ENCODE measurements at regions not wholly inside any gene's neighbourhood (a gene's known extent, or its start where the extent isn't known, plus 50 kb on each side); places are given as distances from the start of the nearest gene placed in this dataset.

GRCh38 chr3:13266005-13266404 lies 154.1 kb downstream of the NUP210 start:
- DNase-seq (ENCODE audit: low read depth): no peak

DNA sequence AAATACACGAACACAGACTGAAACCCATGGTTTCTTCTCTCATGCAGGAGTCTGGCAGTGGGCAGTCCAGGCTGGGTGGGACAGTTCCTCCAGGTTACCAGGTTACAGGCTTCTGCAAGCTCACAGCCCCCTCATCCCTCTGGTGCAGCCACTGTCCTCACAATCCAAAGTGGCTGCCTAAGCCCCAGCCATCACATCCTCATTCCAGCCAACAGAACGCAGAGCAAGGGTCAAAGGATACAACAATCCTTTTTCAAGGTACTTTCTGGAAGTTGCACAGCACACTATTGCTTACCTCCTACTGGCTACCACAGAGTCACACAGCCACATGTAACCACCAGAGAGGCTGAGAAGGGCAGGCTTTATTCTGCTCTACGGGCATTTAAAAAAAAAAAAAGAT lies 154.6 kb downstream of the NUP210 start:
- no peak for DNase-seq (ENCODE audit: low read depth)

DNA sequence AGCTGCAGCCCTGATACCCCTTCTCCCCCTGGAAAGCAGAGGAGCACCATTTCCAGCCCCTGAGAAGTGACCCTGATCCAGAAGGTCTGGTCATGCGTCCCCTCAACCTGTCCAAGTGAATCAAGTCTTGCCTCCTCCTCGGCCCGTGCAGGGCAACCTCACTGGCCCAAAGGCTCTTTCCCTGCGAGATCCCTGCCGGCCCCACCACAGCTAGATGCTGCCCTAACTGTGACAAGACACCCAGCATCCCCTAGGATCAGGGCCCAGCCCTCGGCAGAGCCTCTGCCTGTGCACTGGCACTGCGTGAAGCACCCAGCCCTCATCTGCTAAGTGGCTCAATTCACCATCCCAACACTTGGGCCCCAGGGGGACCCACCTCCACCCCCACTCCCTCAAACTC lies 155.1 kb downstream of the NUP210 start:
- DNase-seq (ENCODE audit: low read depth): no peak

DNA sequence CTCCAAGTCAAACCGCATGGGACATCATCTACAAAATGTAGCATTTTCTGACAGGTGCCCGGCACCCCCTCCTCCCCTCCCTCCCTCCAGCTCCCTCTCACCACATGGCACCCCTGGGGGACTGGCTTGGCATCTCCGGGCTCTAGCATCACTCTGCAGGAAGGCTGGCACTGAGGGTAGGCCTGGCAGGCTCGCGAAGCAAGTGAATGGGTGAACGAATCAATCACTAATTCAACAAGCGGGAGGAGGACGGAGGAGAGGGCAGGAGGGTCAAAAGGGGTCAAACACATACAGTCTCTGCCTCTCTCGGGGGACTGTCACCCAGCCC lies 155.7 kb downstream of the NUP210 start:
- DNase-seq (ENCODE audit: low read depth): no peak

GRCh38 chr3:13263770-13264467 lies 156.2 kb downstream of the NUP210 start:
- no peak for DNase-seq (ENCODE audit: low read depth)

DNA sequence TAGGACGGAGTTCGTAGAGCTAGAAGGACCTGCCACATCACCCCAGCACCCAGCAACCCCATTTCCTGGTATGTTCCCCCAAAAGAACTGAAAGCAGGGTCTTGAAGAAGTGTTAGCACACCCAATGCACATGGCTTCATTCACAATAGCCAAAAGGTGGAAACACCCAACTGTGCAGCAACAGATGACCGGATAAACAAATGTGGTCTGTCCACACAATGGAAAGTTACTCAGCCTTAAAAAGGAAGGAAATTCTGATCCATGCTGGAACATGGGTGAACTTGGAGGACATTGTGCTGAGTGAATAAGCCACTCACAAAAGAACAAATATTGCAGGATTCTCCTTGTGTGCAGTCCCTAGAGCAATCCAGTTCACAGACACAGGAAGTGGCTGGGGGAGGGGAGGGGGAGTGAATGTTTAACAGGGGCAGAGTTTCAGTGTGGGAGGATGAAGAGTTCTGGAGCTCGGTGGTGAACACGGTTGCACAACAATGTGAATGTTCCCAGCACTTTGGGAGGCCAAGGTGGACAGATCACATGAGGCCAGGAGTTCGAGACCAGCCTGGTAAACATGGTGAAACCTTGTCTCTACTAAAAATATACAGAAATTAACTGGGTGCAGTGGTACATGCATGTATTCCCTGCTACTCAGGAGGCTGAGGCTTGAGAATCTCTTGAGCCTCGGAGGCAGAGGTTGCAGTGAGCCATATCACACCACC lies 157.5 kb downstream of the NUP210 start:
- DNase-seq (ENCODE audit: low read depth): peak; percentile 51

DNA sequence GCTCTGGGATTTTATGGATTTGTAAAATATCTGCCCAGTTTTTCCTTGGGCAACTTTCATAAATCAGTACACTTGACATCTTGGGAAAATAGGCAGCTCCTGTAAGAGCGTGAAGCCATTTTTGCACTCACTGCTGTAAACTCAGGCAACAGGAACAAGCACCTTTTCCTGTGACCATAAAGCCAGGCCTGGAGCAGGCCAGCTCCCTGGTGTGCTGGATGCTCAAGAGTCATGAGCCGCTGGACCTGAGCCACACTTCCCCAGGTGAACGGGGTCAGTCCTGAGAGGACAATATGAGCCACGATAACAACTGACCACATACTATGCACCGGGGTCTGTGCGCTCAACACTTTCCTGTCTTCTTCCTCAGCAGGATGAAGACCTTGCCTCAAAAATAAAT lies 158.2 kb downstream of the NUP210 start:
- DNase-seq (ENCODE audit: low read depth): no peak

DNA sequence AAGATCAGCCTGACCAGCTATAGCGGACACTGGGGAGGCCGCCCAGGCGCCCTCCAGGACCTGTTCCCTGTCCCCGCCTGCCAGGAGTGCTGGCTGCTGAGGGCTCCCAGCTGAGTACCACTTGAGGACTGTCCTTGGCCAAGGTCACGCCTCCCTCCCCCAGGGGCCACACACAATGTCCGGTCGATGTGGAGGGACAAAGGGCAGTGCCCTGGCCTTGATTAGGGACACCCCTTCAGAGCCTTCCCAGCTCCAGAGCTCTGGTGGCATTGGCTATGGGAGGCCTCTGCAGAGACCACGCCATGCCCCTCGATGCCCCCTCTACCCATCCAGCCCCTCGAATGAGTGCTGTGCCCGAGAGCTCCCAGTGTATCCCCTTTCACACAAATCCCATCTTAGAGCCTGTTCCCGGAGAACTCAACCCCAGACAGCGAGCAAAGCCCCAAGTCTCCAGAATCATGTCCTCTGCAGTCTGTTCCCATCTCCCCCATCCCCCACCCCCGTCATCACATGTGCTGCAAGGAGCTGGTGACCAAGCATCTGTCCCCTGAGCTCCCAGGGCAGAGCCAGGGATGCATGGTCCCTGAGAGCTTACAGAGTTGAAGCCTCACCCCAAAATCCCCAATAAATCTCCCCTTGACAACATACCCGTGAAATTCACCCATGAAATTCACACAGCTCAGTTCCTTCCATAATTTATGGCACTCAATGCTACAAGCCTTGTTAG lies 158.9 kb downstream of the NUP210 start:
- DNase-seq (ENCODE audit: low read depth): no peak

DNA sequence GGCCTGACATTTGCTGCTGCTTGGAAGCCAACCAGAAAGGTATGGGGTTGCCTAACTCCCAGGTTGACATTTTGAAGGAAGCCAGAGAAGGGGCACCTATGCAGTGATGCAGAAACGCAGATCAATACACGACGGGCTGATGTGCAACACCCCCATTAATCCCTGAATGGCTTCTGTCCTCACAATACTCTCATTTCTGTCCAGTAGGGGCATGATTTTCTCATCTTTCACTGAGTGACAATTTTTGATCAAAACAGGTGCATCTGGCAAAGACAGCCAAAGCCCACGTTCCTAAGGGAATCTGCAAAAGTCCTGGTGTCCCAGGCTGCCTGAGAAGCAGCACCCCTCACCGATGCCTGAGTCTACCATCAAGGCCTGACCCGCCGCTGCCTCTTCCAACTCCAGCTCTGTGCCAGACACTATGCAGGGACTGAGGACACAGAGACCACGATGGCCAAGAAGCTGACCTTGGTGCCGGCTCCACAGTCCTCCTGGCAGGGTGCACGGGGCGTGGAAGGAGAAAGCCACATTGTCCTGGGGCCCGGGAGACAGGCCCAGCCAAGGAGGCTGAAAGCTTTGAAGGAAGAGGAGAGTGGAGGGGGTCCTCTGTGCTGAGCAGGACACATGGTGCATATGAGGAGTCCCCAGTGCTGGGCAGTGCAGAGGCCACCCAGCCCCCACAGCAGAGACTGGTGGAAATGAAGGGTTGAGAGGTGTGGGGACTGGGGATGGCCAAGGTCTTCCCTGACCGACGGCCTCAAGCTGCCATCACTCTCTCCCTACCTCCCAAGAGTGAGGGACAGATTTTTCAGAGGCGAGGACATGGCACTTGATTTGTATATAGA lies 159.6 kb downstream of the NUP210 start:
- DNase-seq (ENCODE audit: low read depth): no peak

GRCh38 chr3:13259831-13260230 lies 160.3 kb downstream of the NUP210 start:
- DNase-seq (ENCODE audit: low read depth): no peak

DNA sequence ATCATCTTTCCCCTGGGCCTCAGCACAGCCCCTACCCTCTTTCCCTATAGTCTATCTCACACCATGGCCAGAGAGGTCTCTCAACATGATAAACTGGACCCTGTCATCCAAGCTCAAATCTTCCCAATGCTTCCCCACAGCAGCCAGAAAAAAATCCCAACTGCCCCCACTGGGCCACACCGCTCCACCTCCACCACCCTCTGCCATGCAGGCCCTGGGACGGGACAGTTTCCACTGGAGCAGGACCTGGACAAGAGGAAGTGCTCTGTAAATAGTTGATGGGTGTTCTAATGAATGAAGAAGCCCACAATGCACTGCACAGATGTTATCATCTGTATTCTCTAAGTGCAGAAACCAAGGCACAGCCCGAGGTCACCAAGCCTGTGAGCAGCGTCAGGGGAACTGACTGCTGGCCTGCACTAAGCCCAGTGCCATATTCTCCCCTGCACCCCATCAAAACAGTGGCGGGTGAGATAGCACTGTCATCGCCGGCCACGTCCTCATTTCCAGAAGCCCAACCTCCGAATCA lies 161.1 kb downstream of the NUP210 start:
- no peak for DNase-seq (ENCODE audit: low read depth)

- no peak for DNase-seq (ENCODE audit: low read depth)
Observed at GRCh38 chr3:13258280-13258679, 161.8 kb downstream of the NUP210 start.

DNA sequence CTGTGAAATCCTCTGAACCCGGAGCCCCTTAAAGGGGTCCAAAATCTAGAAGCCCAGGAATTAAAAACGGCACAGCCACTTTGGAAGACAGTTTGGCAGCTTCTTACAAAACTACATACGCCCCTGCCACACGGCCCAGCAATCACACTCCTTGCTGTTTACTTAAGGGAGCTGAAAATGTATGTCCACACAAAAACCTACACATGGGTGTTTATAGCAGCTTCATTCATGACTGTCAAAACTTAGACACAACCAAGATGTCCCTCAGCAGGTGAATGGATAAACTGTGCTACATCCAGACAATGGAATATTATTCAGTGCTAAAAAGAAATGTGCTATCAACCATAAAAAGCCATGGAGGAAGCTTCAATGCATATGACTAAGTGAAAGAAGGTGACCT lies 162.5 kb downstream of the NUP210 start:
- DNase-seq (ENCODE audit: low read depth): no peak

- DNase-seq (ENCODE audit: low read depth): no peak
Observed at GRCh38 chr3:13256845-13257244, 163.3 kb downstream of the NUP210 start.

GRCh38 chr3:13254028-13254951 lies 165.8 kb downstream of the NUP210 start:
- no peak for DNase-seq (ENCODE audit: low read depth)

DNA sequence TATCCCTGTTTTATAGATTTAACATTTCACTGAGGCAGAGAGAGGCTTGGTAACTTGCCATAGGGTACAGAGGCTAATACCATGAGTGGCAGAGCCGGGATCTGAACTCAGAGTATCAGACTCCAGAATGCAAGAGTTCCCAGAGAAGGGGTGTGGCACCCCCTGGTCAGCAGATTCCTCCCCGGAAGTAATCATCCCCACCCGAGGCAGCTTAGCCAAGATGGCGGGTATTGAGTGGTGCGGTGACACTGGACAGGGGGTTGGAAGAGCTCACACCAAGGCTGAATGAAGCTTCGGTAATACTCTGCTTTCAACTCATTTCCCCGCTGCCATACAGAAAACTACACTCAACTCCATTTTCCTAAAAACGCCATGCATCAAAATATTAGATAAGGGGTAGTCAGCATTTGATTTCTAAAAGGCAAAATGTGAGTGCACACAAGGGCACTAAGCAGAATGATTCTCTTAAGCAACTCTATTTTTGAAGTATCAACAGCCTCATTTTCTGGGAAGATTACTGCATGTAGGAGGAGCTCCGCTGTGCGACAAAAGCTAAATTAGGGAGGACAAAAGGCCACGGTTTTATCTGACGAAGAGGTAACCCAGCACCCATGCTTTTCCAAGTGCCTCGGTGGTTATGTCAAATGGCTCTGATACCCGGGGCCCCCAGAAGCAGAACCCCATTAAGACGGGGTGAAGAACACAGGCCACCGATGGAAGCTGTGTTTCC lies 166.7 kb downstream of the NUP210 start:
- no peak for DNase-seq (ENCODE audit: low read depth)

- no peak for DNase-seq (ENCODE audit: low read depth)
Observed at GRCh38 chr3:13252207-13252606, 167.9 kb downstream of the NUP210 start.

DNA sequence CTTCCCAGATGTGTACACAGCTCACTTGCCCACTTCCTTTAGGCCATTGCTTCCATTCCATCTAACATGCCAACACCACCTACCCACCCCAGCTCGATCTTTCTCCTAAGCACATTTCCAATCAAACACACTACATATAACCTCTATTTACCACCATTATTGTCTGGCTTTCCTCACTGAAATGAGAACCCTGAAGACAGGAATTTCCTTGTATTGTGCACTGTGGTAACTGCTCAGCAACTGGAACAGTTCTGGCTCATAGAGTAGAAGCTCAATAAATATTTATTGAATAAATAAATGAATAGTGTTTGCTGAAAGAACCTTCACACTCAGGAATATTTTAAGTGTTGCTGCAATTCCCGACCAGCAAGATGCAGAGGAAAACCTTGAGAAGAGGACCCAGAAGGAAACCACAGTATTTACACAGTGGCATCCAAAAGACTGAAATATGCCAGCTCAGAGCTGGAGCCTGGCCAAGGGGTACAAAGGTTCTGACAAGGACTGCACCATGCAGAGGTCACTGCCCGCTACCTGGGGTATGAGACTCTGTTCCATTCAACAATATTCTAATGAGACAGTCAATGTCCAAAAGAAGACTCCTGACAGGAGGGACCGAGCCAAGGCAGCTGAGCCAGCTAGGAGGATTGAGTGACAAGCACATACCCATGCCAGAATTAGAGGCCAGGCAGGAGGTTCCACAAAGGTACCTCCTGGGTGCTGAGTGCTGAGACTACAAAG lies 168.8 kb downstream of the NUP210 start:
- DNase-seq (ENCODE audit: low read depth): no peak

DNA sequence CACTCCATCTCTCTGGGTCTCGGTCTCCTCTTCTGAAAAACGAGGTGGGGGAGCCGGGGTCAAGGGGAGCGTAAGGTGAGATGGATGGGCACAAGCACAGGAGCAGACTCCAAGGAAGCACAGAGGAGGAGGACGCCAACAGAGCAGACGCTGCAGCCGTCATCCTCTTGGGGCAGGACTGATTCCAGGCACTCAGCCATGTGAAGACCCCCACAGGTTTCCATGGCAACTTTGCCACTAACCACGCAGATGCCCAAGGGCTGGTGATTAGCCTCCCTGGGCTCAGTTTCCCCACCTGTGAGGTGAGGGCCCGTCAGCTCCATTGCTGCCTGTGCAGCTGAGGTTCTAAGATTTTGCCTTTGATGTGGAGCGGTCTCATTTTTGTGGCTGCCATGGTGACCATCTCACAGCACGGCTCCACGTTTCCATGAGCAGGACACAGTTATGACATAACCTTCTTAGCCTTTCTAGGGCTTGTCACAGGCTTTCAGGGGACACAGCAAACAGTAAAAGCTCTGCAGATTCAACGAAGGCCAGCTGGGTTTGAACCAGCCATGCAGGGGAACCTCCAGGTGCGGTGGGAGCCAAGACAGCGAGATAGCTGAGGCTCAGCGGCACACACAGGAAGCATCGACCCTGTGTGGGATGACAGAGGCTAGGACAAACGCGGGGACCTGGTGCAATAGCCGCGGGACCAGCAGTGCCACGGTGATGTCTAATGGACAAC lies 170.3 kb downstream of the NUP210 start:
- no peak for DNase-seq (ENCODE audit: low read depth)

Data from CMK (cell line).